Panc1 (cell line): ENCODE measurements at regions not wholly inside any gene's neighbourhood (a gene's known extent, or its start where the extent isn't known, plus 50 kb on each side); places are given as distances from the start of the nearest gene placed in this dataset.

Experiments
- ATAC-seq: fragments of 200-7000 bp; cut with Tn5 transposase; 2 replicates; pipeline ENCODE4 v1.9.1; 2020; ENCODE audit warnings: mild to moderate bottlenecking, moderate library complexity
- BruUV-seq: library from RNA; stranded (reverse); fragments of 400-500 nt; replicated peaks from 2 replicates; lab custom pipeline; 2021; lab: Mats Ljungman, UMichigan
- CTCF ChIA-PET: fragments of 300-600 bp; sonication (Branson Sonifier 250); formaldehyde crosslinking; loops from one replicate; lab custom pipeline; 2022; ENCODE audit warnings: antibody characterized with exemption; lab: Charles Lee
- POLR2A ChIA-PET: fragments of 300-600 bp; sonication (Branson Sonifier 250); formaldehyde crosslinking; loops from one replicate; lab custom pipeline; 2022; ENCODE audit warnings: antibody characterized with exemption; lab: Charles Lee
- DNase-seq: peaks from one replicate; pipeline ENCODE4 v3.0.0-alpha.2; 2010; ENCODE audit warnings: low read depth, low spot score
- H3K27ac ChIP-seq: 2 replicates; pipeline ENCODE4 v1.5.1; 2011; ENCODE audit warnings: mild to moderate bottlenecking, low read length, inconsistent platforms
- H3K27me3 ChIP-seq: fragments of 200-500 bp; sonication (Bioruptor generic); 2 replicates; pipeline ENCODE4 v1.6.0; 2014; ENCODE audit warnings: low read length, inconsistent platforms; ENCODE audit not compliant: control insufficient read depth, insufficient read depth
- H3K36me3 ChIP-seq: fragments of 200-500 bp; sonication (Bioruptor generic); 2 replicates; pipeline ENCODE4 v1.5.1; 2014; ENCODE audit warnings: inconsistent platforms, mild to moderate bottlenecking, low read length, moderate library complexity; ENCODE audit not compliant: control insufficient read depth, insufficient read depth
- H3K4me1 ChIP-seq: 2 replicates; pipeline ENCODE4 v1.5.1; 2011; ENCODE audit warnings: inconsistent platforms, mild to moderate bottlenecking, low read length, moderate library complexity; ENCODE audit not compliant: control insufficient read depth, insufficient read depth
- H3K4me3 ChIP-seq, 2 experiments: 2 replicates each; pipeline ENCODE4 v1.5.1; 2011 to 2012; ENCODE audit warnings: low read depth in 2 of 2, low read length in 2 of 2, mild to moderate bottlenecking in 2 of 2, inconsistent platforms in 1 of 2, moderate library complexity in 1 of 2
- H3K9me3 ChIP-seq: fragments of 200-500 bp; sonication (Bioruptor generic); 2 replicates; pipeline ENCODE4 v1.5.1; 2014; ENCODE audit warnings: low read depth, mild to moderate bottlenecking, inconsistent platforms, low read length, moderate library complexity; ENCODE audit not compliant: control insufficient read depth, insufficient read depth
- POLR2AphosphoS5 ChIP-seq: IDR thresholded peaks from 2 replicates; pipeline ENCODE4 v1.6.1; 2012; ENCODE audit warnings: mild to moderate bottlenecking, low read depth, low read length, moderate library complexity
- SIN3A ChIP-seq: IDR thresholded peaks from 2 replicates; pipeline ENCODE4 v1.6.1; 2012; ENCODE audit warnings: low read depth, mild to moderate bottlenecking, low read length, moderate library complexity, borderline replicate concordance; ENCODE audit not compliant: insufficient read depth
- TCF7L2 ChIP-seq: IDR thresholded peaks from 2 replicates; pipeline ENCODE4 v1.6.1; 2011; ENCODE audit warnings: mild to moderate bottlenecking, low read depth, low read length, inconsistent platforms
- in situ Hi-C: cut with HindIII; loops from 2 replicates; pipeline ENCODE4 v1.10.0; 2016; ENCODE audit warnings: low sequenced_read_pairs, low pct_unique_long_range_greater_than_20kb
- intact Hi-C: fragments of 100-400 bp; cut with micrococcal nuclease; formaldehyde crosslinking; loops from one replicate; pipeline ENCODE4 v1.10.0; 2022; ENCODE audit not compliant: unreplicated experiment
- TF ChIP-seq, protein P1 (sequence below): fragments of 450-650 bp; IDR thresholded peaks from 2 replicates; pipeline ENCODE4 v1.5.1; 2017; ENCODE audit warnings: mild to moderate bottlenecking
- TF ChIP-seq, protein P2 (sequence below), 2 experiments: IDR thresholded peaks; 2 replicates each; pipeline ENCODE4 v1.6.1; 2011 to 2012; ENCODE audit warnings: low read depth in 2 of 2, control low read depth in 1 of 2, low read length in 1 of 2, mild to moderate bottlenecking in 1 of 2, moderate library complexity in 1 of 2; ENCODE audit not compliant: insufficient read depth in 1 of 2

DNA sequence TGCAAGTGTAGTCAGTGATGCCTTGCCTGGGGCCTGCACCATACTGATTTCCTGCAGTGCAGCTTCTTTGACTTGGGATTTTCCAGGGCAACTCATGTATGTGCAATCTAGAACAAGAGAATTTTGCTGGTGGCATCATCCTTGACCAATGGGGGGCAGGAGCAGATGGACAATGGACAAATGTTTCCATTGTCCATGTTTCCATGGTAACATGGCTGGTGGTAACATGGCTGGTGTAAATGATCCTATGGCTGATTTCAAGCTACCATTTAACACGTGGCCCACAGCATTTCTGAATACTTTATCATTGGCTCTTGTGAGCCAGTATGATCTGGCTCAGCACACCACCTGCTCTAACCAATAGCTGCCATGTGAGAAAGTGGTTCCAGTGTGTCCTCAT, 130.1 kb upstream of the OSMR start:
- no TSS peak for BruUV-seq

DNA sequence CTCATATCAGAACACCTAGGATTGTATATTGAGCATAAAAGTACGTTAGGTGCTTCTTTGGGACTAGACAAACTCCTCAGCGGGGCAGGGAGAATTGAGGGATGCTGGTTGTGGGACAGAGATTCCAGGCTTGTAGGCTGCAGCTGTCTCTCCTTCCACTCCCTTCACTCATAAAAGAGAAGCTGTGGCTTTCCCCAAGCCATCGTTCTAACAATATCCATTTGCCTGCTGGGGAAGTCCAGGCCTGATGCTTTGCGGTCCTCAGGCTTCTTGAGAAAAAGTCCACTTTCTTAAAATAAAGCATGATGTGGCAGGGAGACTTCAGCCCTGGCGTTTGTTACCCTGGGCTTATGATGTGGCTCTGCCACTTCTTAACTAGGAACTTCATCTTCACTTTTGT, 129.3 kb upstream of the OSMR start:
- Histone ChIP-seq H3K36me3 (no peaks in the 10 kb centered on the region), H3K27me3 (no peaks in the 10 kb centered on the region), H3K9me3 (no peaks in the 10 kb centered on the region), H3K4me1 (no peaks in the 10 kb centered on the region), H3K4me3 (no peak overlapping the region), H3K27ac (no peak overlapping the region)
- intact Hi-C loops = no loop called here
- CTCF ChIA-PET = no interaction called here
- POLR2A ChIA-PET = no interaction called here
- BruUV-seq = no TSS peak
- ATAC-seq (no peak), DNase-seq (no peak)
- in situ Hi-C loops = no loop called here
- TF ChIP-seq, protein P1, sequence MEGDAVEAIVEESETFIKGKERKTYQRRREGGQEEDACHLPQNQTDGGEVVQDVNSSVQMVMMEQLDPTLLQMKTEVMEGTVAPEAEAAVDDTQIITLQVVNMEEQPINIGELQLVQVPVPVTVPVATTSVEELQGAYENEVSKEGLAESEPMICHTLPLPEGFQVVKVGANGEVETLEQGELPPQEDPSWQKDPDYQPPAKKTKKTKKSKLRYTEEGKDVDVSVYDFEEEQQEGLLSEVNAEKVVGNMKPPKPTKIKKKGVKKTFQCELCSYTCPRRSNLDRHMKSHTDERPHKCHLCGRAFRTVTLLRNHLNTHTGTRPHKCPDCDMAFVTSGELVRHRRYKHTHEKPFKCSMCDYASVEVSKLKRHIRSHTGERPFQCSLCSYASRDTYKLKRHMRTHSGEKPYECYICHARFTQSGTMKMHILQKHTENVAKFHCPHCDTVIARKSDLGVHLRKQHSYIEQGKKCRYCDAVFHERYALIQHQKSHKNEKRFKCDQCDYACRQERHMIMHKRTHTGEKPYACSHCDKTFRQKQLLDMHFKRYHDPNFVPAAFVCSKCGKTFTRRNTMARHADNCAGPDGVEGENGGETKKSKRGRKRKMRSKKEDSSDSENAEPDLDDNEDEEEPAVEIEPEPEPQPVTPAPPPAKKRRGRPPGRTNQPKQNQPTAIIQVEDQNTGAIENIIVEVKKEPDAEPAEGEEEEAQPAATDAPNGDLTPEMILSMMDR = no peak
- TF ChIP-seq, protein P2, sequence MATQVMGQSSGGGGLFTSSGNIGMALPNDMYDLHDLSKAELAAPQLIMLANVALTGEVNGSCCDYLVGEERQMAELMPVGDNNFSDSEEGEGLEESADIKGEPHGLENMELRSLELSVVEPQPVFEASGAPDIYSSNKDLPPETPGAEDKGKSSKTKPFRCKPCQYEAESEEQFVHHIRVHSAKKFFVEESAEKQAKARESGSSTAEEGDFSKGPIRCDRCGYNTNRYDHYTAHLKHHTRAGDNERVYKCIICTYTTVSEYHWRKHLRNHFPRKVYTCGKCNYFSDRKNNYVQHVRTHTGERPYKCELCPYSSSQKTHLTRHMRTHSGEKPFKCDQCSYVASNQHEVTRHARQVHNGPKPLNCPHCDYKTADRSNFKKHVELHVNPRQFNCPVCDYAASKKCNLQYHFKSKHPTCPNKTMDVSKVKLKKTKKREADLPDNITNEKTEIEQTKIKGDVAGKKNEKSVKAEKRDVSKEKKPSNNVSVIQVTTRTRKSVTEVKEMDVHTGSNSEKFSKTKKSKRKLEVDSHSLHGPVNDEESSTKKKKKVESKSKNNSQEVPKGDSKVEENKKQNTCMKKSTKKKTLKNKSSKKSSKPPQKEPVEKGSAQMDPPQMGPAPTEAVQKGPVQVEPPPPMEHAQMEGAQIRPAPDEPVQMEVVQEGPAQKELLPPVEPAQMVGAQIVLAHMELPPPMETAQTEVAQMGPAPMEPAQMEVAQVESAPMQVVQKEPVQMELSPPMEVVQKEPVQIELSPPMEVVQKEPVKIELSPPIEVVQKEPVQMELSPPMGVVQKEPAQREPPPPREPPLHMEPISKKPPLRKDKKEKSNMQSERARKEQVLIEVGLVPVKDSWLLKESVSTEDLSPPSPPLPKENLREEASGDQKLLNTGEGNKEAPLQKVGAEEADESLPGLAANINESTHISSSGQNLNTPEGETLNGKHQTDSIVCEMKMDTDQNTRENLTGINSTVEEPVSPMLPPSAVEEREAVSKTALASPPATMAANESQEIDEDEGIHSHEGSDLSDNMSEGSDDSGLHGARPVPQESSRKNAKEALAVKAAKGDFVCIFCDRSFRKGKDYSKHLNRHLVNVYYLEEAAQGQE (IDR thresholded peaks at IDR 0.05; ENCODE audit: insufficient read depth in 1 of 2, low read depth in 2 of 2, low read length in 1 of 2) = no peak
- no peak for TF ChIP-seq POLR2AphosphoS5
- TF ChIP-seq SIN3A = no peak
- no peak for TF ChIP-seq TCF7L2

More for the DNA sequence above, 130.1 kb upstream of the OSMR start:
- TF ChIP-seq, protein P1 = no peak
- TF ChIP-seq, protein P2 (IDR thresholded peaks at IDR 0.05; ENCODE audit: insufficient read depth in 1 of 2, low read depth in 2 of 2, low read length in 1 of 2) = no peak
- TF ChIP-seq SIN3A = no peak
- no peak for TF ChIP-seq TCF7L2
- no peak for TF ChIP-seq POLR2AphosphoS5
- DNase-seq (no peak), ATAC-seq (no peak)
- ChIA-PET POLR2A (no interaction called here), CTCF (no interaction called here)
- no peak overlapping the region for H3K4me3 ChIP-seq
- H3K27ac ChIP-seq = no peak overlapping the region
- H3K9me3 ChIP-seq = no peaks in the 10 kb centered on the region
- no peaks in the 10 kb centered on the region for H3K4me1 ChIP-seq
- in situ Hi-C loops (no loop called here), intact Hi-C loops (no loop called here)
- H3K36me3 ChIP-seq = no peaks in the 10 kb centered on the region
- no peaks in the 10 kb centered on the region for H3K27me3 ChIP-seq
